ENCODE measurements at regions not wholly inside any gene's neighbourhood (a gene's known extent, or its start where the extent isn't known, plus 50 kb on each side); places are given as distances from the start of the nearest gene placed in this dataset.

GRCh38 chr13:109439813-109440212, 346.6 kb downstream of the IRS2 start:
- Histone ChIP-seq H3K4me3 (ENCODE audit: insufficient read depth, low read depth, low read length, poor library complexity, severe bottlenecking) (no peak overlapping the region), H3K27ac (ENCODE audit: insufficient read depth, low read length, poor library complexity, severe bottlenecking) (no peak overlapping the region), H3K36me3 (ENCODE audit: control insufficient read depth, insufficient read depth, low read length) (no peaks in the 10 kb centered on the region), H3K4me1 (ENCODE audit: control insufficient read depth, insufficient read depth, low read length, poor library complexity, severe bottlenecking) (no peaks in the 10 kb centered on the region), H3K27me3 (replicated peaks; ENCODE audit: control insufficient read depth, insufficient read depth, low read length, poor library complexity, severe bottlenecking) (no peaks in the 10 kb centered on the region), H3K9me3 (ENCODE audit: control insufficient read depth, low read length) (no peaks in the 10 kb centered on the region)
- DNase-seq: no peak

GRCh38 chr13:109436841-109437240, 349.5 kb downstream of the IRS2 start:
- H3K4me1 ChIP-seq (ENCODE audit: control insufficient read depth, insufficient read depth, low read length, poor library complexity, severe bottlenecking): no peaks in the 10 kb centered on the region
- H3K27me3 ChIP-seq (replicated peaks; ENCODE audit: control insufficient read depth, insufficient read depth, low read length, poor library complexity, severe bottlenecking): no peaks in the 10 kb centered on the region
- no peak overlapping the region for H3K4me3 ChIP-seq (ENCODE audit: insufficient read depth, low read depth, low read length, poor library complexity, severe bottlenecking)
- no peaks in the 10 kb centered on the region for H3K9me3 ChIP-seq (ENCODE audit: control insufficient read depth, low read length)
- no peak overlapping the region for H3K27ac ChIP-seq (ENCODE audit: insufficient read depth, low read length, poor library complexity, severe bottlenecking)
- no peak for DNase-seq
- H3K36me3 ChIP-seq (ENCODE audit: control insufficient read depth, insufficient read depth, low read length): no peaks in the 10 kb centered on the region

GRCh38 chr13:109436055-109436622, 350.2 kb downstream of the IRS2 start:
- Histone ChIP-seq H3K4me3 (ENCODE audit: insufficient read depth, low read depth, low read length, poor library complexity, severe bottlenecking) (no peak overlapping the region), H3K27ac (ENCODE audit: insufficient read depth, low read length, poor library complexity, severe bottlenecking) (no peak overlapping the region), H3K36me3 (ENCODE audit: control insufficient read depth, insufficient read depth, low read length) (no peaks in the 10 kb centered on the region)

GRCh38 chr13:109431217-109431616, 355.2 kb downstream of the IRS2 start:
- H3K4me3 ChIP-seq (ENCODE audit: insufficient read depth, low read depth, low read length, poor library complexity, severe bottlenecking): no peak overlapping the region
- no peaks in the 10 kb centered on the region for H3K9me3 ChIP-seq (ENCODE audit: control insufficient read depth, low read length)
- no peaks in the 10 kb centered on the region for H3K4me1 ChIP-seq (ENCODE audit: control insufficient read depth, insufficient read depth, low read length, poor library complexity, severe bottlenecking)
- no peaks in the 10 kb centered on the region for H3K27me3 ChIP-seq (replicated peaks; ENCODE audit: control insufficient read depth, insufficient read depth, low read length, poor library complexity, severe bottlenecking)
- H3K36me3 ChIP-seq (ENCODE audit: control insufficient read depth, insufficient read depth, low read length): no peaks in the 10 kb centered on the region
- DNase-seq: no peak
- H3K27ac ChIP-seq (ENCODE audit: insufficient read depth, low read length, poor library complexity, severe bottlenecking): no peak overlapping the region

More at GRCh38 chr13:109436055-109436622, 350.2 kb downstream of the IRS2 start:
- Histone ChIP-seq H3K27me3 (replicated peaks; ENCODE audit: control insufficient read depth, insufficient read depth, low read length, poor library complexity, severe bottlenecking) (no peaks in the 10 kb centered on the region), H3K9me3 (ENCODE audit: control insufficient read depth, low read length) (no peaks in the 10 kb centered on the region), H3K4me1 (ENCODE audit: control insufficient read depth, insufficient read depth, low read length, poor library complexity, severe bottlenecking) (no peaks in the 10 kb centered on the region)
- no peak for DNase-seq

- H3K9me3 ChIP-seq (ENCODE audit: control insufficient read depth, low read length): no peaks in the 10 kb centered on the region
- no peaks in the 10 kb centered on the region for H3K4me1 ChIP-seq (ENCODE audit: control insufficient read depth, insufficient read depth, low read length, poor library complexity, severe bottlenecking)
- no peaks in the 10 kb centered on the region for H3K27me3 ChIP-seq (replicated peaks; ENCODE audit: control insufficient read depth, insufficient read depth, low read length, poor library complexity, severe bottlenecking)
- no peaks in the 10 kb centered on the region for H3K36me3 ChIP-seq (ENCODE audit: control insufficient read depth, insufficient read depth, low read length)
- H3K27ac ChIP-seq (ENCODE audit: insufficient read depth, low read length, poor library complexity, severe bottlenecking): no peak overlapping the region
- H3K4me3 ChIP-seq (ENCODE audit: insufficient read depth, low read depth, low read length, poor library complexity, severe bottlenecking): no peak overlapping the region
- no peak for DNase-seq
Measured at GRCh38 chr13:109428146-109428545, 358.2 kb downstream of the IRS2 start.

GRCh38 chr13:109427695-109428094, 358.7 kb downstream of the IRS2 start:
- DNase-seq: no peak
- Histone ChIP-seq H3K27me3 (replicated peaks; ENCODE audit: control insufficient read depth, insufficient read depth, low read length, poor library complexity, severe bottlenecking) (no peaks in the 10 kb centered on the region), H3K4me1 (ENCODE audit: control insufficient read depth, insufficient read depth, low read length, poor library complexity, severe bottlenecking) (no peaks in the 10 kb centered on the region), H3K27ac (ENCODE audit: insufficient read depth, low read length, poor library complexity, severe bottlenecking) (no peak overlapping the region), H3K9me3 (ENCODE audit: control insufficient read depth, low read length) (no peaks in the 10 kb centered on the region), H3K36me3 (ENCODE audit: control insufficient read depth, insufficient read depth, low read length) (no peaks in the 10 kb centered on the region), H3K4me3 (ENCODE audit: insufficient read depth, low read depth, low read length, poor library complexity, severe bottlenecking) (no peak overlapping the region)

GRCh38 chr13:109427148-109427547, 359.2 kb downstream of the IRS2 start:
- no peak for DNase-seq
- H3K4me3 ChIP-seq (ENCODE audit: insufficient read depth, low read depth, low read length, poor library complexity, severe bottlenecking): no peak overlapping the region
- H3K27ac ChIP-seq (ENCODE audit: insufficient read depth, low read length, poor library complexity, severe bottlenecking): no peak overlapping the region
- H3K27me3 ChIP-seq (replicated peaks; ENCODE audit: control insufficient read depth, insufficient read depth, low read length, poor library complexity, severe bottlenecking): no peaks in the 10 kb centered on the region
- H3K9me3 ChIP-seq (ENCODE audit: control insufficient read depth, low read length): no peaks in the 10 kb centered on the region
- no peaks in the 10 kb centered on the region for H3K36me3 ChIP-seq (ENCODE audit: control insufficient read depth, insufficient read depth, low read length)
- H3K4me1 ChIP-seq (ENCODE audit: control insufficient read depth, insufficient read depth, low read length, poor library complexity, severe bottlenecking): no peaks in the 10 kb centered on the region

- Histone ChIP-seq H3K27ac (ENCODE audit: insufficient read depth, low read length, poor library complexity, severe bottlenecking) (no peak overlapping the region), H3K36me3 (ENCODE audit: control insufficient read depth, insufficient read depth, low read length) (no peaks in the 10 kb centered on the region), H3K9me3 (ENCODE audit: control insufficient read depth, low read length) (no peaks in the 10 kb centered on the region), H3K27me3 (replicated peaks; ENCODE audit: control insufficient read depth, insufficient read depth, low read length, poor library complexity, severe bottlenecking) (no peaks in the 10 kb centered on the region), H3K4me3 (ENCODE audit: insufficient read depth, low read depth, low read length, poor library complexity, severe bottlenecking) (no peak overlapping the region), H3K4me1 (ENCODE audit: control insufficient read depth, insufficient read depth, low read length, poor library complexity, severe bottlenecking) (no peaks in the 10 kb centered on the region)
- DNase-seq: no peak
Measured at GRCh38 chr13:109426690-109426990, 359.7 kb downstream of the IRS2 start.

- no peaks in the 10 kb centered on the region for H3K36me3 ChIP-seq (ENCODE audit: control insufficient read depth, insufficient read depth, low read length)
- no peak overlapping the region for H3K27ac ChIP-seq (ENCODE audit: insufficient read depth, low read length, poor library complexity, severe bottlenecking)
- no peaks in the 10 kb centered on the region for H3K4me1 ChIP-seq (ENCODE audit: control insufficient read depth, insufficient read depth, low read length, poor library complexity, severe bottlenecking)
Measured at GRCh38 chr13:109425821-109426689, 360.3 kb downstream of the IRS2 start.

GRCh38 chr13:109422161-109422560, 364.2 kb downstream of the IRS2 start:
- no peak for DNase-seq
- Histone ChIP-seq H3K4me3 (ENCODE audit: insufficient read depth, low read depth, low read length, poor library complexity, severe bottlenecking) (no peak overlapping the region), H3K36me3 (ENCODE audit: control insufficient read depth, insufficient read depth, low read length) (no peaks in the 10 kb centered on the region), H3K27me3 (replicated peaks; ENCODE audit: control insufficient read depth, insufficient read depth, low read length, poor library complexity, severe bottlenecking) (no peaks in the 10 kb centered on the region), H3K9me3 (ENCODE audit: control insufficient read depth, low read length) (no peaks in the 10 kb centered on the region), H3K4me1 (ENCODE audit: control insufficient read depth, insufficient read depth, low read length, poor library complexity, severe bottlenecking) (no peaks in the 10 kb centered on the region), H3K27ac (ENCODE audit: insufficient read depth, low read length, poor library complexity, severe bottlenecking) (no peak overlapping the region)

More at GRCh38 chr13:109425821-109426689, 360.3 kb downstream of the IRS2 start:
- Histone ChIP-seq H3K27me3 (replicated peaks; ENCODE audit: control insufficient read depth, insufficient read depth, low read length, poor library complexity, severe bottlenecking) (no peaks in the 10 kb centered on the region), H3K9me3 (ENCODE audit: control insufficient read depth, low read length) (no peaks in the 10 kb centered on the region), H3K4me3 (ENCODE audit: insufficient read depth, low read depth, low read length, poor library complexity, severe bottlenecking) (no peak overlapping the region)
- no peak for DNase-seq

Data from effector memory CD4-positive, alpha-beta T cell (primary cell).